ENCODE measurements at regions not wholly inside any gene's neighbourhood (a gene's known extent, or its start where the extent isn't known, plus 50 kb on each side); places are given as distances from the start of the nearest gene placed in this dataset.

DNA sequence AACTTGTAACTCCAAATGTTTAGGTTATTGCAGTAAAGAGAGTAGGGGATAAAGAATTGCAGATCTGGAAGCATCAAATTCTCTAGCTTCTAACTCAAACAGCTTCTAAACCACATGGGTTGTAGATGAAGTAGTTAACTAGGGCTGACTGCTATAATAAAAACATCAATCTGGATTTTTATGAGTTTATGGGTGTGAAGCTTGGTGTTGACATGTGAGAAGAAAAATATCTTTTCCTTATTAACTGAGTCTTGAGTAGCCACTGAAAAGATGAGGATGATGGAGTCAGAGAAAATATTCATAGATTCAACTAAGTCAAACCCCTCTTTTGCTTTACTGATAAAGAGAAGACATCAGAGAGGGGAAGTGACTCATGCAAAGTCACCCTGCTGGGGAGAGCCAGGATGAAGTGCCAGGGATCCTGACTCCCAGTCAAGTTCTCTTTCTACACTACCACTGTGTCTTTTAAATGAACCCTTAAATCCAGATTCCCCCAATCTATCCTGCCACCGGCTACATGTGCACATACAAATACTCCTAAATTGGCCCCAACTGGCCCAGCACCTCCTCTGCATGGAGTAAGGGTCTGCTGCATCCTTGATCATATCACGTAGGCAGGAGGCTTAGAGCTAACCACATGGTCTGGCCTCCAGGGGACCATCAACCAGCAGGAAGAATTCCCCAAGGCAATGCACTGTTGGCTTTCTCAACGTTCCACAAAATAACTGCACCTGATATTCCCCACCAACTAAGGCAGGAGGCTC is 264.0 kb upstream of the CCL2 start:
- no peak for TF ChIP-seq POLR2A (IDR thresholded peaks at IDR 0.05)
- TF ChIP-seq, protein P1, sequence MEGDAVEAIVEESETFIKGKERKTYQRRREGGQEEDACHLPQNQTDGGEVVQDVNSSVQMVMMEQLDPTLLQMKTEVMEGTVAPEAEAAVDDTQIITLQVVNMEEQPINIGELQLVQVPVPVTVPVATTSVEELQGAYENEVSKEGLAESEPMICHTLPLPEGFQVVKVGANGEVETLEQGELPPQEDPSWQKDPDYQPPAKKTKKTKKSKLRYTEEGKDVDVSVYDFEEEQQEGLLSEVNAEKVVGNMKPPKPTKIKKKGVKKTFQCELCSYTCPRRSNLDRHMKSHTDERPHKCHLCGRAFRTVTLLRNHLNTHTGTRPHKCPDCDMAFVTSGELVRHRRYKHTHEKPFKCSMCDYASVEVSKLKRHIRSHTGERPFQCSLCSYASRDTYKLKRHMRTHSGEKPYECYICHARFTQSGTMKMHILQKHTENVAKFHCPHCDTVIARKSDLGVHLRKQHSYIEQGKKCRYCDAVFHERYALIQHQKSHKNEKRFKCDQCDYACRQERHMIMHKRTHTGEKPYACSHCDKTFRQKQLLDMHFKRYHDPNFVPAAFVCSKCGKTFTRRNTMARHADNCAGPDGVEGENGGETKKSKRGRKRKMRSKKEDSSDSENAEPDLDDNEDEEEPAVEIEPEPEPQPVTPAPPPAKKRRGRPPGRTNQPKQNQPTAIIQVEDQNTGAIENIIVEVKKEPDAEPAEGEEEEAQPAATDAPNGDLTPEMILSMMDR (IDR thresholded peaks at IDR 0.05), result no peak

Data from testis (tissue), 2 donors.